ENCODE measurements at regions not wholly inside any gene's neighbourhood (a gene's known extent, or its start where the extent isn't known, plus 50 kb on each side); places are given as distances from the start of the nearest gene placed in this dataset.

GRCh38 chr6:66429210-66429609, 722.2 kb upstream of the EYS start:
- no peak for DNase-seq (ENCODE audit: low spot score)

GRCh38 chr6:66423047-66423446, 716.0 kb upstream of the EYS start:
- no peak for DNase-seq (ENCODE audit: low spot score)

DNA sequence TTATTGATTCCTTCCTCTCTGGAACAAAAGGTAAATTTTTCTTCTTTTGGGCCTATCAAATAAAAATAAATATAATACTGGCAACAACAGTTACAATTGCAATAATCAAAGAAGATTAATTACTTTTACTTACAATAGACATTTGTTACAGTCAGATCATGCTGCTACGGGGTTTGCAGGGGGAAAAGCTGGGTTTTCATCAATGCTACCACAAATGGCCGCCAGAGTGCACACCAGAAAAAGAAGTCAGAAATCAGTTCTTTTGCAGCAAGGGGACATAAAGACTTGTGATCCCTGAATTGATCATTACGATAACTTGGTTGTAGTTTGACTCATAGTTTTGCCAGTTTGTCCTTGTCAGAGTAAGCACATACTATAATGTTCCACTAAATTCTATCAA, 714.5 kb upstream of the EYS start:
- no peak for DNase-seq (ENCODE audit: low spot score)

DNA sequence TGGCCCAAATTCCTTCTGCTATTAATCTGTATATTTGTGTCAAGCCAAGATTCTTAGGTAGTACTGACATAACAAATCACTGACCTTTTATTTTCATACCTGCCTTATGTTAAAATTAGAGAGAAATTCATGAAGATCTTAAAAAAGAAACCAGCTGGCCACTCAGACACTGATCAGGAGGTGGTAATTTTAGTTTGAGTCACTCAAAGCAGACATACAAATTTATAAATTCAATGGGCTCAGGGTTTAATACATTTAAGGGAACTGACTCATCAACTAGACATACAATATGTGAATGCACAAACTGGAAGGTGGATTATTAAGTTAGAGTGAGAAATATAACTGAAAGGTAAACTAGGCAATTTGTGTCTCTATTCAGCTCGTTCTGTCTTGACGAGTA, 711.9 kb upstream of the EYS start:
- no peak for DNase-seq (ENCODE audit: low spot score)

GRCh38 chr6:66403966-66404365, 696.9 kb upstream of the EYS start:
- DNase-seq (ENCODE audit: low spot score) = no peak

- DNase-seq (ENCODE audit: low spot score) = no peak
These were observed 695.8 kb upstream of the EYS start for GRCh38 chr6:66402873-66403272.

GRCh38 chr6:66396549-66396948, 689.5 kb upstream of the EYS start:
- peak; percentile 2 for DNase-seq (ENCODE audit: low spot score)

- no peak for DNase-seq (ENCODE audit: low spot score)
These were observed 689.1 kb upstream of the EYS start for GRCh38 chr6:66396145-66396544.

GRCh38 chr6:66390393-66390792, 683.4 kb upstream of the EYS start:
- no peak for DNase-seq (ENCODE audit: low spot score)

GRCh38 chr6:66376001-66376400, 669.0 kb upstream of the EYS start:
- DNase-seq (ENCODE audit: low spot score) = no peak

DNA sequence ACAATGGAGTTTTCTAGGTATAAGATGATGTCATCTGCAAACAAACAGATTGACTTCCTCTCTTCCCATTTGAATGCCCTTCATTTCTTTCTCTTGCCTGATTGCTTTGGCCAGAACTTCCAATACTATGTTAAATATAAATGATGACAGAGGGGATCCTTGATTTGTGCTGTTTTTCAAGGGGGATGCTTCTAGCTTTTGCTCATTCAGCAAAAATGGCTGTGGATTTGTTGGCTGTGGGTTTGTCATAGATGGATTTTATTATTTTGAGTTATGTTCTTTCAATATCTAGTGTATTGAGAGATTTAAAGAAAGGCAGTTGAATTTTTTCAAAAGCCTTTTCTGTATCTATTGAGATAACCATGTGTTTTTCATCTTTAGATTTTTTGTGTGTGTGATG, 662.4 kb upstream of the EYS start:
- DNase-seq (ENCODE audit: low spot score) = no peak

DNA sequence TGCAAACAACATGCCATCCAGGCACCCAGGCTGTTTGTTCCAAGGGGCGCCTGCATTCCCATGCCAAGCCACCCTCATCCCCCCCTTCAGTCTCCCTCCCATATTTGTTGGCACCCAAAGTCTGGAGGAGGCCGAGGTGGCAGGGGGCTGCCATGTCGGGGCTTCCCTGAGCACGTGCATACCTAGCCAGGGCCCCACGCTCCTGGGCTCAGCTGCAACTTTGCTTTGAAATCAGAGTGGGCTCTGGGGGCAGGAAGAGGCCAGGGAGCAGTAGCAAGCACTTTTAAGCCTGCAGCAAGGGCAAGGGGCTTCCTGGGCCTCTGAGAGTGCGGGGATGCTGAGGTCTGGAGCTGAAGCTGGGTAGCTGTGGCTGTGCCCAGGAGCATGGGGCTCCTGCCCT, 655.9 kb upstream of the EYS start:
- no peak for DNase-seq (ENCODE audit: low spot score)

DNA sequence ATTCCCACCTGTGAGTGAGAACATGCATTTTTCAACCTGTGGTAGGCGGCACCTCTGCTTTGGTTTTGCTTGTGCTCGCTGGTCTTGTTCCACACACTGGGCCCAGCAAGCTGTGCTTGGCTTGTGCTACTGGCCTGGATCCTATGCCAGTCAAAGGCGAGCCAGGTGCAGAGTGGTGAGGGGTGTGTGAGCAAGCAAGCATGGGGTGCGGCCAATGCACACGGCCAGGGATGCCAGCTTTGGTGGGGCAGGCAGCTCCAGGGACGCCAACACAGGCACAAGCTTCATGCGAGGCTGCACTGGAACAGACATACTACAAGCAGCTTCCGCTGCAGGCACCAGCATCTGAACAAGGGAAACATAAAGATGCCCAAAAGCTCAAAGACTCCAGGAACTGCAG, 654.9 kb upstream of the EYS start:
- DNase-seq (ENCODE audit: low spot score) = no peak

DNA sequence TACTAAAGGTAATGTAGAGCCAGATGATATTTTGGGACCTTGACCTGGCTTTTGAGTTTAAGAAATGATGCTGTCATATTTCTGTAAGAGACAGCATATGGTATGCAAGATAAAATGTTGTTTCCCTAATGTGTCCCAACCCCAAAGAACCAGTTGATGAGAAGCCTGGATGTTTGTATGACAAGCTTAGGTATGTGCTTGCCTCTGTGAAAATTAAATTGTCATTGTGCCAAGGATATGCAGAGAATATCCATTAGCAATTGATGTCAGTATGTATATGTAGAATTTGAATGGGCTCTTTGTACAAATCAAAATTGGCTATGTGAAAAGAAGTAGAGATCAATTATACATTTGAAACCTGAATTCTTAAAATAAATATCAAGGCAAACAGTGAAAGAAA, 650.8 kb upstream of the EYS start:
- DNase-seq (ENCODE audit: low spot score) = no peak

- no peak for DNase-seq (ENCODE audit: low spot score)
These were observed 648.4 kb upstream of the EYS start for GRCh38 chr6:66355471-66355870.

DNA sequence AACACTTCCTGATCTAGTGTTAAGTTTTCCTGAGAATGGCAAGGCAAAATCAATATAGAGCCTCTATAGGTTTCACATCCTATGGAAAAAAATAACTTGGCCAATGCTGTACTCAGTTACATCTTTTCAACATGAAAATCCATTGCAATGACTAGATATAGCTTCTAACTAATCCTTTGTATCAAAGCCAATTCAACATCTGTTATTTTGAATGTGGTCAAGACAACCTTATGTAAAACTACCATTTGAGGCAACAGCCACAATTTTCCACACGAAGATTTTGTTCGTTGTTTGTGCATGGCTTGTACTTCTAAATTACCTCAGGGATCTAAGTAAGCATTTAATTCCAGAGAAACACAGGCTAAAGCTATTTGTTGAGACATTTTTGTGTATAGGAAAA, 637.8 kb upstream of the EYS start:
- no peak for DNase-seq (ENCODE audit: low spot score)

- DNase-seq (ENCODE audit: low spot score) = no peak
These were observed 633.7 kb upstream of the EYS start for GRCh38 chr6:66340736-66341135.

- DNase-seq (ENCODE audit: low spot score) = no peak
These were observed 629.1 kb upstream of the EYS start for GRCh38 chr6:66336176-66336575.

DNA sequence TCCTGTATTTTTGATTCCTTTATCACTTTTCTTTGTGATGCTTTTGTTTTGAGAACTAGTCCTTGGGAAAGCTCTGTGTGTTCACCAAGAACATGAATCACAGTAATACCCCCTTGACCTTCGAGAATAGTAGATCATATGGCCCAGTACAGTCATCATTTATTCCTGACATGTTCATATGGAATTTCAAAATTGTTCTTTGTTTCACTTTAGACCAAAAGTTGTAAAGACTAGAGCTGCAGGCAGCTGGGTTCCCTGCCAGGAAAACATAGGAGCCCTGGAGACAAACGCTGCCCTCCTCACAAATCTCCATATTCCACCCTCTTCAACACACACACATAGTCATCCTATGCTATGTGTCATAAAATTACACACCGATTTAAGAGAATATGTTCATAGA, 621.2 kb upstream of the EYS start:
- no peak for DNase-seq (ENCODE audit: low spot score)

DNA sequence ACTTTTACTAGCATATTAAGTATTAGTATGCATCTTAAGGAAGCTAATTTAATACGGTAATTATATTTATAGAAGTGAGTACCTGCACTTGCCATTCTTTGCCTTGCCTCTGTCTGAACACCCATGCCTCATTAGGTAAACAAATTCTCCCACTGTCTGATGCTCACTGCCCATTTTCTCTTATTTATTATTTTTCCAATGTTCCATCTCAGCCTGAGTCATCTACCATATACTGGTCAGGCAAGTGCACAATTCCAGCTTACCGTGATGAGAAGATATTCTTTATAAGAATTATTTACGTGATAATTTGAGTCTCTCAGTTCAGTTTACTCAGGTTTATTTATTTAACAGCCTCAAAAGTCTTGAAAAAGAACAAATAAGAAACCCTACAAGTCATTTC, 619.2 kb upstream of the EYS start:
- no peak for DNase-seq (ENCODE audit: low spot score)

DNA sequence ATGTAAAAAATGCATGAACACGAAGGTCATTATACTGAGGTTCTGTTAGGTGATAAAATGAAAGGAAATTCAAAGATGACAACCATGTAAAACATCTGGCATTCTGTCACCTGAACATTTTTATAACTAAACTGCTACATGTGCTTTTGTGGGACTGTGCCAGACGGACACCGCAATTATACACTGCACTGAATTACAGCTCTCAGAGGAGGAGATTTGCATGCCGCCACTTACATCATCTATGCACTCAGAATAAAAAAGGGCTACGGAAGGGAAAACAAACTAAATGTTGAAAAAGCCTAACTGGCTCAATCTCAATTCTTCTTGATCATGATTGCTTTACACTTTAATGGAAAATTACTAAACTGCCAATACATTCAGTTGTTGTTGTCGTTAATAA, 614.0 kb upstream of the EYS start:
- DNase-seq (ENCODE audit: low spot score) = no peak

GRCh38 chr6:66307490-66307889, 600.5 kb upstream of the EYS start:
- no peak for DNase-seq (ENCODE audit: low spot score)

DNA sequence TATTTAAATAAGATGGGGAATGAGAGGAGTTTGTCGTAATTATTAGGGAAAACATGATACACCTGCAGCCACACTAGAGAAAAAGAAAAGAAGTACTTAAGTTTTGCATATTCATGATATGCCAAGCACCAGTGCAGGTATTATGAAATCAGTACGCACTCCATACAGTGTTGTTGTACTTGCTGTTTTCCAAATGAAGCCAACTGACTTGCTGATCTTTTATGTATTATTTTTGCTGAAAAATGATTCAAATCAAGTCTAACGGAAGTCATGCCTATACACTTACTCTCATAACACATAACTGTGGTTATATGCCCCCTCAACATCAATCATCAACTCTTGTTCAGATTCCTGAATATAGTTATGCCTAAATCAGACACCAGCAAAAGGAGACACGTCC, 584.9 kb upstream of the EYS start:
- no peak for DNase-seq (ENCODE audit: low spot score)

DNA sequence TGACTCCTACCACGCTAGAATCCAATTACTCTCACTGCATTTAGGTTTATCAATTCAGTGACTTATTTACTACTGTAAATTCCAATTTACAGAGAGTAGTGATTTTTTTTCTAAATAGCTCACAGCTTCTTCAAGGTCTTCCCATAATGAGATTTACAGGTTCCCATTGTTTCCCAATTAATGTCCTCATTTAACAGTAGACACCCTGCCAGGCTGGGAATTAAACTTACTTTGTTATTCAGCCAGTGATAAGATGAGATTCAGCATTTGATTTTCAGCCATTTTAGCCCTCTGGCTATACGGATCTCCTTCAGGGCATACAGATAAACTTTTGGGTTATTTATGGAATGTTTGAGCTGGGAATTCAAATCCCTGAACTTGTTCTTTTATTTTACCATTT, 582.9 kb upstream of the EYS start:
- DNase-seq (ENCODE audit: low spot score) = no peak

DNA sequence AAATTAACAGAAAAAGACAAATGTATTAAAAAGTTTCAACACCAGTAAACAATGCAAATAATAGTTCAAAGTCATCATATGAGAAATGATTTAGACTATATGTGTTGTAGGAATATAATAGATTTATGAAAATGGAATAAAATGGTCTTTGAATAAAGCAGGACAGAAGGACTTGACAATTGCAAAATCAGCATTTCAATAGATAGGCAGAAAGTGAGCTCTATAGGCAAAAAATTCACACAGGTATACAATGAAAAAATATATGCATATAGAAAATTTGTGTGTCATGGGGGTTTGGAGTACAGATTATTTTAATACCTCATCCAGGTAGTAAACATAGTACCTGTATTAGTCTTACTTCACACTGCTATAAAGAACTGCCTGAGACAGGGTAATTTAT, 571.1 kb upstream of the EYS start:
- no peak for DNase-seq (ENCODE audit: low spot score)
